ENCODE measurements at regions not wholly inside any gene's neighbourhood (a gene's known extent, or its start where the extent isn't known, plus 50 kb on each side); places are given as distances from the start of the nearest gene placed in this dataset.

- TF ChIP-seq CTCF (conservative IDR thresholded peaks at IDR 0.05; ENCODE audit: low read length) (no peak), EZH2phosphoT487 (IDR thresholded peaks at IDR 0.05; ENCODE audit: borderline replicate concordance) (no peak)
Observed at GRCh38 chr22:46052331-46052771, 75.4 kb upstream of the WNT7B start.
